ENCODE measurements at regions not wholly inside any gene's neighbourhood (a gene's known extent, or its start where the extent isn't known, plus 50 kb on each side); places are given as distances from the start of the nearest gene placed in this dataset.
A peak's percentile ranks its signal among the peaks of the same experiment; 100 is the strongest.

- TF ChIP-seq CHD1 (IDR thresholded peaks at IDR 0.05; ENCODE audit: low read depth, low read length) (no peak), PAX5 (IDR thresholded peaks at IDR 0.05; ENCODE audit: borderline replicate concordance, low read depth, low read length) (peak; percentile 64; the same call in 1 of the 2 replicates), ZZZ3 (IDR thresholded peaks at IDR 0.05; ENCODE audit: control insufficient read depth, insufficient read length, low read depth) (no peak), SRF (IDR thresholded peaks at IDR 0.05; ENCODE audit: low read depth in 2 of 2, low read length in 2 of 2) (peak in 1 of 2 experiments; percentile 65; a peak in 1 of 4 replicates), REST (IDR thresholded peaks at IDR 0.05; ENCODE audit: low read depth, low read length) (no peak), TBL1XR1 (IDR thresholded peaks at IDR 0.05; ENCODE audit: low read depth, low read length) (peak; percentile 90), FOS (IDR thresholded peaks at IDR 0.05; ENCODE audit: borderline replicate concordance, extremely low read depth, insufficient read length) (no peak), SP1 (IDR thresholded peaks at IDR 0.05; ENCODE audit: low read depth, low read length) (peak; percentile 11), FOXM1 (IDR thresholded peaks at IDR 0.05; ENCODE audit: low read depth, low read length) (peak; percentile 96), PAX8 (IDR thresholded peaks at IDR 0.05) (no peak), ZBED1 (IDR thresholded peaks at IDR 0.05; ENCODE audit: borderline replicate concordance) (peak; percentile 91; the same call in 1 of the 2 replicates), NR2F1 (conservative IDR thresholded peaks at IDR 0.05) (peak; percentile 38; the same call in 1 of the 2 replicates), BCL11A (IDR thresholded peaks at IDR 0.05; ENCODE audit: low read depth, low read length) (peak; percentile 84), ZNF24 (IDR thresholded peaks at IDR 0.05) (no peak), GATAD2B (conservative IDR thresholded peaks at IDR 0.05; ENCODE audit: low read depth) (no peak), ETV6 (conservative IDR thresholded peaks at IDR 0.05 in 1 of 2, IDR thresholded peaks at IDR 0.05 in 1 of 2; ENCODE audit: borderline replicate concordance in 1 of 2, low read depth in 1 of 2) (peak in 1 of 2 experiments; percentile 43; a peak in 1 of 4 replicates), CREM (IDR thresholded peaks at IDR 0.05; ENCODE audit: low read depth) (peak; percentile 87), CREB1 (IDR thresholded peaks at IDR 0.05; ENCODE audit: low read depth) (peak; percentile 58; the same call in 1 of the 2 replicates), ZBTB40 (IDR thresholded peaks at IDR 0.05; ENCODE audit: borderline replicate concordance) (no peak), NFIC (IDR thresholded peaks at IDR 0.05; ENCODE audit: low read depth, low read length) (peak; percentile 97), CEBPB (IDR thresholded peaks at IDR 0.05; ENCODE audit: borderline replicate concordance in 1 of 2, low read depth in 2 of 2, low read length in 2 of 2) (peak in 1 of 2 experiments; percentile 89; a peak in 1 of 4 replicates), BCL3 (IDR thresholded peaks at IDR 0.05; ENCODE audit: borderline replicate concordance, insufficient read depth, low read depth, low read length, poor library complexity, severe bottlenecking) (peak; percentile 80)
Measured at GRCh38 chr2:207286106-207286505, 120.4 kb upstream of the KLF7 start (continued).

Data from GM12878 (cell line).